MM.1S (cell line): ENCODE measurements at regions not wholly inside any gene's neighbourhood (a gene's known extent, or its start where the extent isn't known, plus 50 kb on each side); places are given as distances from the start of the nearest gene placed in this dataset.

ENCODE experiments used
- CTCF ChIP-seq: fragments of 300-600 bp; sonication (generic); IDR thresholded peaks from 2 replicates; pipeline ENCODE4 v1.5.1; 2016; ENCODE audit warnings: antibody characterized with exemption, low read length, mixed read lengths
- EZH2phosphoT487 ChIP-seq: fragments of 300-600 bp; sonication (generic); IDR thresholded peaks from 2 replicates; pipeline ENCODE4 v1.6.1; 2018; ENCODE audit warnings: antibody characterized with exemption, low read length

DNA sequence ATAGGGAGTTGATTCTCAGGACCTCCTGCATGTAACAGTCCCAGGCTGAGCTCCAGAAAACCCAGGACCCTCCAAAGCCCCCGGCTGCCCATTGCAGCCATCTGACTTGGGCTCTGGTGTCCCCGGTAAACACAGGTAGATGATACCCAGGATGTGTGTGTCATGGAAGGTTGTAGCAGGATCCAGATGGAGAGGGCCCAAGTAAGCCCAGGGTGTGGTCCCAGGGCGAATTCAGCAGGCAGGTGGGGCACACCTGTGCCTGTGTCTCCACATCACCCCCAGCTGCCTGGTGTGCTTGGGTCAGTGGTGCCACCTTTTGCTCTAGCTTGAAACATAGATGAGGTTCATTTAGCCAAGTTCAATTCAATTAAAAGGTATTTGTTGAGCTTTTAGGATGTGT lies 524.1 kb downstream of the GLRX3 start:
- no peak for TF ChIP-seq CTCF
- TF ChIP-seq EZH2phosphoT487: no peak
